Prostate gland (tissue), 2 donors: ENCODE measurements at regions not wholly inside any gene's neighbourhood (a gene's known extent, or its start where the extent isn't known, plus 50 kb on each side); places are given as distances from the start of the nearest gene placed in this dataset.
A peak's percentile ranks its signal among the peaks of the same experiment; 100 is the strongest.

Experiments
- DNase-seq: peaks from one replicate; pipeline ENCODE4 v3.0.0-alpha.2; 2019; ENCODE audit warnings: low spot score
- H3K27ac ChIP-seq, 2 donors: fragments of 200-600 bp; sonication (generic); 2 replicates each; pipeline ENCODE4 v1.5.1; 2017 to 2019
- H3K27me3 ChIP-seq: fragments of 200-600 bp; sonication (generic); replicated peaks from 2 replicates; pipeline ENCODE4 v1.5.1; 2019; ENCODE audit not compliant: insufficient read depth
- H3K36me3 ChIP-seq, 2 donors: fragments of 200-600 bp; sonication (generic); 1 replicate in 1 of 2; 2 replicates in 1 of 2; pipeline versions ENCODE4 v1.5.1 to v1.8.1; 2017 to 2019
- H3K4me1 ChIP-seq: fragments of 200-600 bp; sonication (generic); replicated peaks from 2 replicates; pipeline ENCODE4 v1.5.1; 2019
- H3K4me3 ChIP-seq, 2 donors: fragments of 200-600 bp; sonication (generic); 2 replicates each; pipeline ENCODE4 v1.5.1; 2017 to 2019
- H3K9me3 ChIP-seq: fragments of 200-600 bp; sonication (generic); 2 replicates; pipeline ENCODE4 v1.5.1; 2017
- CTCF ChIP-seq, 4 experiments: fragments of 200-600 bp in 2 of 4; fragments of 450-650 bp in 2 of 4; sonication (generic) in 2 of 4; IDR thresholded peaks; 1 replicate in 3 of 4; 2 replicates in 1 of 4; pipeline ENCODE4 v1.5.1; 2016 to 2019; ENCODE audit warnings: antibody characterized with exemption in 4 of 4, mild to moderate bottlenecking in 2 of 4, moderate library complexity in 2 of 4
- POLR2A ChIP-seq: fragments of 450-650 bp; IDR thresholded peaks from one replicate; pipeline ENCODE4 v1.6.1; 2016; ENCODE audit warnings: antibody characterized with exemption, mild to moderate bottlenecking
- POLR2AphosphoS5 ChIP-seq: sonication (generic); formaldehyde crosslinking; IDR thresholded peaks from one replicate; pipeline ENCODE4 v1.6.1; 2017; ENCODE audit warnings: antibody characterized with exemption
- WGBS: methylation state at CpG from one replicate; pipeline ENCODE4 v1.1.5; 2018; 5-methylcytosine and 5-hydroxymethylcytosine counted together
- intact Hi-C: fragments of 100-400 bp; cut with DNase I; formaldehyde crosslinking; loops from one replicate; pipeline ENCODE4 v1.14.2; 2022

- no peak overlapping the region for H3K4me3 ChIP-seq
Observed at GRCh38 chr5:81854915-81855314, 104.0 kb upstream of the SSBP2 start.

GRCh38 chr5:81854485-81854884, 103.6 kb upstream of the SSBP2 start:
- intact Hi-C loops: loop anchor here (5.0 kb wide), 2 partner anchors 347 to 427 kb away; no protein-coding TSS in a partner anchor
- Histone ChIP-seq H3K36me3 (no peaks in the 10 kb centered on the region), H3K9me3 (no peaks in the 10 kb centered on the region), H3K27me3 (no peaks in the 10 kb centered on the region), H3K4me3 (no peak overlapping the region), H3K27ac (no peak overlapping the region), H3K4me1 (no peaks in the 10 kb centered on the region)
- no peak for DNase-seq
- TF ChIP-seq POLR2AphosphoS5 (no peak), POLR2A (no peak), CTCF (IDR thresholded peaks at IDR 0.05) (no peak)

More at GRCh38 chr5:81854915-81855314, 104.0 kb upstream of the SSBP2 start:
- Histone ChIP-seq H3K4me1 (no peaks in the 10 kb centered on the region), H3K36me3 (no peaks in the 10 kb centered on the region), H3K27me3 (no peaks in the 10 kb centered on the region), H3K27ac (no peak overlapping the region), H3K9me3 (no peaks in the 10 kb centered on the region)
- WGBS: 60% methylated on average over 3 of the region's 3 CpGs
- no peak for DNase-seq
- intact Hi-C loops: loop anchor here (5.0 kb wide), 2 partner anchors 348 to 428 kb away; no protein-coding TSS in a partner anchor
- no peak for TF ChIP-seq POLR2AphosphoS5
- no peak for TF ChIP-seq CTCF (IDR thresholded peaks at IDR 0.05)
- TF ChIP-seq POLR2A: no peak

- Histone ChIP-seq H3K9me3 (no peaks in the 10 kb centered on the region), H3K27ac (peak overlapping the region; percentile 75 to 82), H3K27me3 (no peaks in the 10 kb centered on the region), H3K4me3 (no peak overlapping the region), H3K36me3 (no peaks in the 10 kb centered on the region), H3K4me1 (no peaks in the 10 kb centered on the region)
- intact Hi-C loops: loop anchor here (2.0 to 5.0 kb wide), 3 partner anchors 120 to 426 kb away; partner anchors contain the start of gene ATG10
- 75% methylated on average over 6 of the region's 6 CpGs for WGBS
- DNase-seq: no peak
- TF ChIP-seq POLR2A (no peak), POLR2AphosphoS5 (no peak), CTCF (IDR thresholded peaks at IDR 0.05) (no peak)
Observed at GRCh38 chr5:81853030-81853357, 102.1 kb upstream of the SSBP2 start.

GRCh38 chr5:81852291-81853029, 101.6 kb upstream of the SSBP2 start:
- WGBS: 9% methylated on average over 26 of the region's 26 CpGs
- intact Hi-C loops: loop anchor here (2.0 to 5.0 kb wide), 3 partner anchors 120 to 425 kb away; partner anchors contain the start of gene ATG10
- no peaks in the 10 kb centered on the region for H3K36me3 ChIP-seq
- H3K9me3 ChIP-seq: no peaks in the 10 kb centered on the region
- no peaks in the 10 kb centered on the region for H3K27me3 ChIP-seq
- peak overlapping the region; percentile 75 to 82 for H3K27ac ChIP-seq
- peak overlapping the region; percentile 32 to 36 for H3K4me3 ChIP-seq
- H3K4me1 ChIP-seq: no peaks in the 10 kb centered on the region
- no peak for TF ChIP-seq POLR2AphosphoS5
- no peak for TF ChIP-seq POLR2A
- TF ChIP-seq CTCF (IDR thresholded peaks at IDR 0.05): no peak
- DNase-seq: no peak
